HG02798 (cell line): ENCODE measurements at regions not wholly inside any gene's neighbourhood (a gene's known extent, or its start where the extent isn't known, plus 50 kb on each side); places are given as distances from the start of the nearest gene placed in this dataset.

ENCODE experiments used
- ATAC-seq: cut with Tn5 transposase; IDR thresholded peaks from one replicate; pipeline ENCODE4 v1.9.1; 2021; ENCODE audit warnings: mild to moderate bottlenecking; ENCODE audit not compliant: unreplicated experiment, poor library complexity

DNA sequence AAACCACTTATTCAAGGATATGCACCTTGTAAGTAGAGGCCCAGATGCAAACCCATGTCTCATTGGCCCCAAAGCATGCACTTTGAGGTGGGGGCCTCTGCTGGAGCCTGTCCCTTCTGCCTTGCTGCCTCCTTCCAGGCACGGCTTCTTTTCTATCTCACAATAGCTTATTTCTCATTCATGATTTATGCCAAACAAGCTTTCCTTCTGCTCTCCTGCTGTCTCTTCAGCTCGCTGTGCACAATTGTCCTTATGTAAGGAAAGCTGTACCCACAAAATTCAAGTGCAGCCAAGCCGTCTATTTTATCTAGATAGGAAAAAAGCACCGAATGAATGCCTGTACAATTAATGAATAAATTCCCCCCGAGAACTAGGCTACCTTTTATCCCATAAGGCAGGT is 124.8 kb upstream of the PACRGL start:
- ATAC-seq, result no peak

DNA sequence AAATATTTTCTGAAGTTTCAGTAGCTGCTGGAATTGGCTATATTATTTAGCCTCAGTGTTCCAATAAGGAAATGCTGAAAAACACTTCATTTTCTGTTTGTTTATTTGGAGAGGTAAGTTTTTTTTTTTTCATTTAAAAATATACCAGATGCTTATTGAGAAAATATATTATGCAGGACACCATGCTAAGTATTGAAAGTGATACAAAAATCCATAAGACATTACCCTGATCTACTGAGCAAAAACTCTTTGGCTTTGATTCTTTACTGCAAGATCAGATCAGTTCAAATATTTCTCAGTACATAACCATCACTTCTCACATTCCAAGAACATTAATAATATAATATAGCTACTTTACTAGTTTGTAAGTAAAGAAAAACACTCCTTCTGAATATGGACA is 123.4 kb upstream of the PACRGL start:
- ATAC-seq, result no peak

DNA sequence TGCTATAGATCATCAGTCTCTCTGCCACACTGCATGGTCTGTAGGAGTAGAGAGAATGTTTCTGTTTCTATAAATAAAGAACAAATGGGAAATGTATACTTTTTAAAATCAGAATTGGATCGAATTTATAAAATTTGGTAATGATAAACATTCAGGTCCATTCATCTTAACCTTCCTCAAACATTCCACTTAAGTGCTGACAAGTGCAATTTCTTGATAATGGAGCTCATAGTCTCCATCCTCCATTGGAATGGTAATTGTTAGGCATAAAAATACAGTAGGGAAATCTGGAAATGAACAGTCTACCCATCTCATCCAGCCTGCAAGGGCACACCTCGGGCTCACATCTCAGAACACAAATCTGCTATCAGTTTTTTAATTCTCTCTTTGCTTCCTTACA is 122.6 kb upstream of the PACRGL start:
- ATAC-seq, result no peak

DNA sequence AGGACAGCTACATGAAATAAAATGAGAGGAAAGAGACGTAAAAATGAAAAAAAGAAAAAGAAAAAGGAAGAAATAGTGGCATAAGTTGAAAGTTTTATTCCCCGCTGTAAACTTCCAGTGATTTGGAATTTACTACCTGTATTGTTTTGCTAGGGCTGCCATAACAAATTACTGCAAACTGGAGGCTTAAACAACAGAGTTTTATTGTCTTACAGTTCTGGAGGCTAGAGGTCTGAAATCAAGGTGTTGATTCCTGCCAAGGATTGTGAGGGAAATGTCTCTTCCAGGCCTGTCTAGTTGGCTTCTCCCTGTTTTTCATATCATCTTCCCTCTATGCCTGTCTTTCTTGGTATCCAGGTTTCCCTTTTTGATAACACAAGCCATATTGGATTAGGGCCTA is 119.4 kb upstream of the PACRGL start:
- no peak for ATAC-seq

DNA sequence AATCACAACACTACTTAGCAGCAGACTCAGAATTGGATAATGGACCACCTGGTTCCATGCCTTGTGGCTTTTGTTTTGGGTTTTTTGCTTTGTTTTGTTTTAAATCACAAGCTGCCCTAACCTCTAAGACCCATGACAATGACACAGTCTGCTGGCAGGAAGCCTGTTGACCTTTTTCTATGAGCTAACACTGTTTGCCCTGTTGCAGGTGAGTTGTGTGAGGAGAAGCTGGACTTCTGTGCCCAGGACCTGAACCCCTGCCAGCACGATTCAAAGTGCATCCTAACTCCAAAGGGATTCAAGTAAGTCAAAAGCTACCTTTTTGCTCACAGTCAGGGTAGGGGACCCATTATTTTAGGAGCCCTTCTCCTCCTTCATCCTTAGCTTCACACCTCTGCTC is 110.8 kb upstream of the PACRGL start:
- no peak for ATAC-seq

DNA sequence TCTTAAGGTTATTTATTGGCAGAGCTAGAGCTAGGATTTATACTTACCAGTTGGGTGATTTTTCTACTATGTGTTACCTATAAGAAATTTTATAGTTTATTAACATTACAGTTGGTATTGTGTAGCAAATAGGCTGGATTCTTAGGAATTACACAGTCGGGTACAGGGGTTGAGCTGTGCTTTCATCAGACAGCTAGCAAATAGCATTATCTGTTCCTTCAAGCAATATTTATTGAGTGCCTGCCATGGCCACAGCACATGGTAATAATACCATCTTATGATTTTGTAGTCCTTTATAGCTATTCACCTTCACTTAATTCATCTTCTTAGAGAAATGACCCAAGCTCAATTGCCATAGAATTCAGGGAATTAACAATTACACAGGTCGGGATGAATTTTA is 109.4 kb upstream of the PACRGL start:
- no peak for ATAC-seq

DNA sequence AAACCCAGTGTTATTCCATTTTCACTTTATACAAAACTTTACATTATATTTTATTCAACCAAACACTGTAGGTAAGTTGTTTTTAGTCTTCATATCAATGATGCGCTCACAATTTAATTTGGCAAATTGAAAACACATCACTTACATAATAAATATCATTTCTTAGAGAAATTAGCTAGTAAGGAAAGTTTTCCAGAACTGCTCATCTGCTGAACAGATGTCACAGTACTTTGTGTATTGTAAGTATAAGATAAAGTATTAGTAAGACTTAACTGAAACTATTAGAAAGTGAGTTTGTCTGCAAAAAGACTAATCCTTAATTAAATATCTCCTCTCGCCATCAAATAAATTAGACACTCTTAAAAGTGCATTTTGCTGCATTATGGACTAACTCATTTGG is 108.7 kb upstream of the PACRGL start:
- no peak for ATAC-seq

DNA sequence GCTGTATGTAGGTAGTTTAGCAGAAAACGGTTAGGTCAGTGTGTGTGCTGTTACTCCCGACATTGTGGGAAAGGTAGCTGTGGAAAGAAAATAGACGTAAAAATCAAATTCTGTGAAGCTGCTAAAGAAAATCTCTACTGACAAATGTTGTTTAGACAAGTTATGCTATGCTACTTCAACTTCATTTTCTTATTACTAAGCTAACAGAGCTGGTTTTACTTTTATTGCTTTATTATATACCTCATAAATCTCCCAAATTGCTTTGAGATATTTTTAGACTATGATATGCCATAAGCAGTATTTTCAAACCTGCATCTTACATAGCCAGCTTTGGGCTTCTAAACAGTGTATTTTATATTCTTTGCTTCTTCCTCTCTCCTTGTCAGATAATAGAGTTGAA is 108.2 kb upstream of the PACRGL start:
- ATAC-seq, result no peak

DNA sequence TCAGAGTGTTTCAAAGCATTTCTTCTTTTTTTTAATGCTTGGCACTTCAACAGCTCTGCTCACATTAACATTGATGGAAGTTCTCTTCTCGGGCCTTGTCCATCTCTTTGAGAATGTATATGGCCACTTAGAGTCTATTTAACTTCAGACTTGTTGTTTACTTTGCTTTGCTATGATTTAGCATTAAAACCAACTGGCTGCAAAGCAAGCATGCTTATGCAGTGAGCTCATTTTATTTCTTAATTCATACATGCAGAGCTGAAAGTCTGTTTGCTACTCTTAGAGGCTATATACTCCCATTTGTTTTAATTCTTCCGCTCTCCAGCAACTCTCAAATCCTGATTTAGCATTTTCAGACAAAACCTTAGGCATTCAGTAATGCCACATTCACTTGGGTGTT is 107.6 kb upstream of the PACRGL start:
- ATAC-seq, result no peak

DNA sequence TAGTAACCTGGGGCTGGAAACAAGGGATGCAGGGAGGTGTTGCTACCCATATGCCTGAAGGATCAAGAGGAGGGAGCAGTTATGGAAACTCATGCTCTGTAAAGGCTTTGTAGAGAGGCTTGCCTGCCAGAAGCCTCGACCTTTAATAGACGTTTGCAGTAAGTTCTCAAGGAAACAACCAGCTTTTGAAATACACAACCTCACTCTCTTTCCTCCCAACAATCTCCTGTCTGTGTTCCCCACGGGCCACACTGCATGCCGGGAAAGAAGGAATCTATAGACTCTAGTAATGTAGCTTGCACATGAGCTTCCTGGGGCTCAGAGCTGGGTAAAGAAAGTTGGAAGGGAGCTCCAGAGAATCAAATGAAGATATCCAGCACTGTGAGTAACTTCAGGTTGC is 101.6 kb upstream of the PACRGL start:
- ATAC-seq, result no peak

DNA sequence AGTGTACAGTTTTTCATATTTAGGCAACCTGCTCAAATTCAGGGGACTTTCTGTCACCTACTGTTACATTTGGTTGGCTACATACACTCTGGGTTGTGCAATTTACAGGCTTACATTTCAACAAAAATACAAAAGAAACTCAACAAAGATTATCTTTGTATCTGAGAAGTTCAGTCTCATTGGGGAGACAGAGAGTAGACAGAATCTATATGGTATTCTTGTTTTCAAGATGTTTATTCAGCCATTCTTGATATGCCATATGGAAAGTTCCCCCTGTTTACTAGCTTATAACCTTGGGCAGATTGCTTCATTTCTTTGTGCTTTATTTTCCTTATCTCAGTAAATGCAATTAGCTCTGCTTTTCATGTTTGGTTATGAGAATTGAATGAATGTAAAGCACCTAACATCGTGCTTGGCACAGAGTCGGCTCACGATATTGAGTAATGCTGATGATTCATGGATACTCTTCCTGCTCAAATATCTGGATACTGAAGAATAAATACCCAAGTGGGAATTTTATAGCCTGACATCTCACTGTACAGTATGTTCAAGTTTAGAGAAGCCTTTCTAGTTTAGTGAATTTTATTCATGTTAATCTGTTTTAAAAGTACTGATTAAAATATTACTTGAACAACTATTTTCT is 96.5 kb upstream of the PACRGL start:
- no peak for ATAC-seq

DNA sequence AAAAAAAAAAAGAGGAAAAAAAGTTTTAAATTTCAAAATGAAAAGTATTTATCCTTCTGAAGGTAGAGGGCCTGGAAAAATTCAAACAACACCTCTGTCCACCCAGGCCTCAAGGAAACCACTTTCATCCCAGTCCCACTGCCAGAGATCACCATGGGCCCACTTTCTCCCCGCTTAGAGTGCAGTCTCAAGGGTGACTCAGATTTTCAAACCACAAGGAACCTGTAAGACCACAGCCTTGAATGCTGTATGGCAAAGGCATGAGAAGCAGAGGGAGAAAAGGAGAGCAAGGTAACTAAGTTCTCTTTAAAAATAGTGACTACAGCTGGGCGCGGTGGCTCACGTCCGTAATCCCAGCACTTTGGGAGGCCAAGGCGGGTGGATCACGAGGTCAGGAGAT is 87.9 kb upstream of the PACRGL start:
- no peak for ATAC-seq

DNA sequence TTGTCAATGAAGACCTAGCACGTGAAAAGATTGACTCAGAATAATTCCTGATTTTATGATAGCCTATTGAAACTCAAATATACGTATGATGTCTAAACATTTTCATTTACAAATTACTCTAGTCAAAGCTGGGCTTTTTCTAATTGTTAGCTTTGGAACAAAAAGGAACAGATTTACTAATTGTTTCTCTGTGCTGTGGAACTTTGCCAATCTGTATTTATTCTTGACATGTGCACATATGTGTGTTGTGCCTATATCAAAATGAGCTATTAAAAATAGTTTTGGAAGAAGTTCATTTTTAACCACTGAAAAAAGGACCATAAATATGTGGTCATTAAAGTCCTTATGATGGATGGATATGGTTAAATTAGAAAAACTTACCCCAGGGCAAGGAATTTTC is 85.4 kb upstream of the PACRGL start:
- ATAC-seq, result no peak

DNA sequence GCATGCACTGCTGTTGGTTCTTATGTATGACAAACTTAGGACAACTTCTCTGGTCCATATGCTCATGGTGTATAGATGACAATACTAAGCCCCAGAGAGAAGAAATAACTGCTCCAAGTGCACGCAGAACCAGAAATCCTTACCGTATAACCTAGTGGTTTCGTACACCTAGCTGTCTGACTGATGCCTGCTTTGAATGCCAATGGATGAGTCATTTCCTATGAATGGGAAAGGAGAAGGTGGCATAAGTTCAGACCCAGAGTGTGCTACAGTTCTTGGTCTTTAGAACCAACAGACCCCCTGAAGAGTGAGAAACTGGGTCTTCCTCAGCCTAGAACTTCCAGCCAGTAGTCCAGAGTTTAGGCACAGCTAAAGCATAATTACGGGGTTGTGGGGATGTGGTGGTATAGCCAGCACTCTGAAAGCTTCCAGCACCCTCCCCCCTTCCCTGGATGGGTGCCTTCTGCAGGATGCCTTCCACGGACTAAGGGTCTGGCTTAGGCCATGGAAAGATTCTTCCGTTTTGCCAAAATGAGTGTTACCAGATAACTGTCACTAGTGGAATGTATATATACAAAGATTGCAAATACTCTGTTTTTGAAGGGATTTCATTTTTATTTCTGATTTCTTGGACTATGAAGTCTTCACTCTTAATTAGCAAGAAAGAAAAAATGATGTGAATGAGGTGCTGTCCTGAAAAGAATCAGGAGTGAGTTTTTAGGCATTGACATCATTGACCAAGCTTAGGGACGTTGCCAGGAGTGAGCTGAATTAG is 84.6 kb upstream of the PACRGL start:
- ATAC-seq, result no peak

DNA sequence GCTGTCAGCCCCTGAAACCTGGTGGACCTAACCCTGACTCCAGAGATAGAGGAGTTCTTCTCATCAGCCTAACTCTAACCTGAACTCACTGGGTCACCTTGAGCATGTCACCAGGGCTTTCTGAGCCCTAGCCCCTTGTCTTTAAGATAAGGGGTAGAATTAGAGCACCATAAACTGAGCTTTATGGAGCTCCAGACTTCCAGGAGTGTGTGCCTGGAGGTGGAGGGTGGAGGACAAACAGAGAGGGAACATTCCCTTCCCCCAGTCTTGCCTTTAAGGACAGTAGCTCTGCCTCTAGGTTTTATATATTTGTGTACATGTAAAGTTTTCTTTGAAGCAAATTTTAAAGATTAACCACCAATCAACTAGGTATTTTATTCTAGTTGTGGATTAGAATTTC is 83.9 kb upstream of the PACRGL start:
- no peak for ATAC-seq

DNA sequence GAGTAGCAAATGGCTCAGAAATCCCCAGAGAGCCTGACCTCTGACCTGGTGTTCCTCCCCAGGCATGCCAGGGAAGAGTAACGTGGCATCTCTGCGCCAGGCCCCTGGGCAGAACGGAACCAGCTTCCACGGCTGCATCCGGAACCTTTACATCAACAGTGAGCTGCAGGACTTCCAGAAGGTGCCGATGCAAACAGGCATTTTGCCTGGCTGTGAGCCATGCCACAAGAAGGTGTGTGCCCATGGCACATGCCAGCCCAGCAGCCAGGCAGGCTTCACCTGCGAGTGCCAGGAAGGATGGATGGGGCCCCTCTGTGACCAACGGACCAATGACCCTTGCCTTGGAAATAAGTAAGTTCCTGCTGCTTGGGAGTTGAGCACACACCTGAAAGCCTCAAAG is 83.4 kb upstream of the PACRGL start:
- no peak for ATAC-seq

DNA sequence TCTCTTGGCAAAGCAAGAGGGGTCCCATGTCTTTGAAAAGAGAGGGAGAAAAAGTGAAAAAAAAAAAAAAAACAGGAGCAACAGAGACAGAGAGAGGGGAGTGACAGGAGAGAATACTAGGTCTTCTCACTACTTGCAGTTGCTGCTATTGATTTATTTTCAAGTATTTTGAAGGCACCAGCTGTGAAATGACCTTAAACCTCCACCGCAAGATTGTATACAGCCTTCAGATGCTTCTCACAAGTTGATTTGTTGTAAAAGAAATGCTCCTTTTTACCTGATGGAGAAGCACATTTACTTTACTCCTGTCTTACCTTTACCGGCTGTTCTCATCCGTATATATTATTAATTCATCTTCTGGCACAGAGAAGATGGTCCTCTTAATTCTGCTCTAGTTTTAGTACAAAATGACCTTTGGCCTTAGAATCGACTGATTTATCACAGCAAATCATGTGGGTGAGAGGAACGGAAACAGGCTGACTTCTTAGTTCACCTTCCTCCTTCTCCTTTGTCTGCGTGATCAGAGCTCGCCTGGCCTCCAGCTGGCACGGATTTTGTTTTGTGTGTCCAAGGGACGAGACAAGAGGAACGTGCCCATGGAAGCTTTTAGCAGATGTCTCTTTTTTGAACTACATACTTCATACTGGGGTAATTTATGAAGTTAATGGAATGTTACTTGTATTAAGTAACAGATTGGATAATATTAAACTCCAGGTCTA is 82.4 kb upstream of the PACRGL start:
- ATAC-seq, result no peak

DNA sequence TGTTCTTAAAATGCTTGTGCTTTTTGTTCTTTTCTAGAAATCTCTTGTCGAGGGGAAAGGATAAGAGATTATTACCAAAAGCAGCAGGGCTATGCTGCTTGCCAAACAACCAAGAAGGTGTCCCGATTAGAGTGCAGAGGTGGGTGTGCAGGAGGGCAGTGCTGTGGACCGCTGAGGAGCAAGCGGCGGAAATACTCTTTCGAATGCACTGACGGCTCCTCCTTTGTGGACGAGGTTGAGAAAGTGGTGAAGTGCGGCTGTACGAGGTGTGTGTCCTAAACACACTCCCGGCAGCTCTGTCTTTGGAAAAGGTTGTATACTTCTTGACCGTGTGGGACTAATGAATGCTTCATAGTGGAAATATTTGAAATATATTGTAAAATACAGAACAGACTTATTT is 81.5 kb upstream of the PACRGL start:
- no peak for ATAC-seq

DNA sequence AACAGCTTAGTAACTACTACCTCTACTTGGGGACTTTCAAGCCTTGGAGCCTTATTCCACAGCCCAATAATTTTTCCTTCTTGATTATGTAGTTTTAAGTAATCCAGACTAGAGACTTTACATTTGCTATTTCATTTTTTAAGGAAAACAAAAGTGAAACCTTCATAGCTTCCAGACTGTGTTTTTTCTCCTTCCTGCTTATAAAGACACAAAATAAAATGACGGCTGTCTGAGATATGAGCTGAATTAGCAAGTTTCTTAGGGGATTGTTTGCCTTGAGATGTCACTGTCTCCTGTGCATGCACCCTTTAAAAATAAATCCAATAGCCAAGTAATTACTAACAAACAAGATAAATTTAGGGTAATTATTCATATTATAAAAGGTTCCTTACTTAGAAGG is 78.8 kb upstream of the PACRGL start:
- no peak for ATAC-seq

DNA sequence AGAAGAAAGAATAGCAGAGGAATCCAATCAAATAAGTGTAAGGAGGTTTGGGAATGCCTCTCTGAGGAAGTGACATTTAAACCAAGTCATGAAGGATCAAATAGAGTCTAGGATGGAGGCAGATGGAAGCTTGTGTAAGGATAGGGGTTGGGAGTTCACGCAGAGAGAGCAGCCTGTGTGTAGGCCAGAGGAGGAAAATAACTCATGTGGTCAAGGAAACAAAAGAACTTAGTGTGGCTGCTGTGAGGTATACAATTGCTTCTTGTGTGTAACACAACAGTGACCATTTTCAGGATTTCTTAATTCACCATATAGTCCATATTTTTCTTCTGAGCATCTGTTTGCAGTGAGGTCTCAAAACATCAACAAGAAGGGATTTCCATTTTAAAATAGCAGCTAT is 77.6 kb upstream of the PACRGL start:
- ATAC-seq, result no peak

DNA sequence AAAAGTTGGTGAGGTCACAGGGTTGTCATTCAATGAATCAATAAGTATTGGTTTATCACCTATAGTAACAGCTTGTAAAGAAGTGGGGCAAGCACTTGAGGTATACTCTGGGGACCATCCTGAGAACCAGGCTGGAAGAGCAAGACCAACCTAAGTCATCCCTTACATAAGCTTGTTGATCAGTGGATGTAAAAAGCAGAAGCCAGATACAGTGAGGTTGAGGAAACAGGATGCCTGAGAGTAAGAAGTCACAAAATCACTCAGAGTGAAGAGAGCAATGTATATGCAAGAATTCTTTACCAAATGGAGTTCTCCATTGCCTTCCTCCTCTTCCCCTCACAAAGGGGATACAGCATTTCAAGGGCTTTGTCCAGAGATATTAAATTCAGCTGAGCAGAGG is 76.3 kb upstream of the PACRGL start:
- ATAC-seq, result no peak
